GM13976 (cell line): ENCODE measurements at regions not wholly inside any gene's neighbourhood (a gene's known extent, or its start where the extent isn't known, plus 50 kb on each side); places are given as distances from the start of the nearest gene placed in this dataset.

ENCODE experiments used
- DNase-seq: peaks from one replicate; pipeline ENCODE4 v3.0.0; 2012; ENCODE audit warnings: low spot score
- in situ Hi-C: fragments of 300-500 bp; cut with MboI; formaldehyde crosslinking; loops from one replicate; pipeline ENCODE4 v1.12.0; 2022; ENCODE audit warnings: low sequenced_read_pairs, mixed read lengths, inconsistent platforms; ENCODE audit not compliant: unreplicated experiment
- TF ChIP-seq, protein P1 (sequence below): IDR thresholded peaks from 2 replicates; pipeline ENCODE4 v1.5.1; 2012; ENCODE audit warnings: borderline replicate concordance, mild to moderate bottlenecking; ENCODE audit not compliant: insufficient read depth; ENCODE audit errors: extremely low read depth, missing control alignments, control extremely low read depth

DNA sequence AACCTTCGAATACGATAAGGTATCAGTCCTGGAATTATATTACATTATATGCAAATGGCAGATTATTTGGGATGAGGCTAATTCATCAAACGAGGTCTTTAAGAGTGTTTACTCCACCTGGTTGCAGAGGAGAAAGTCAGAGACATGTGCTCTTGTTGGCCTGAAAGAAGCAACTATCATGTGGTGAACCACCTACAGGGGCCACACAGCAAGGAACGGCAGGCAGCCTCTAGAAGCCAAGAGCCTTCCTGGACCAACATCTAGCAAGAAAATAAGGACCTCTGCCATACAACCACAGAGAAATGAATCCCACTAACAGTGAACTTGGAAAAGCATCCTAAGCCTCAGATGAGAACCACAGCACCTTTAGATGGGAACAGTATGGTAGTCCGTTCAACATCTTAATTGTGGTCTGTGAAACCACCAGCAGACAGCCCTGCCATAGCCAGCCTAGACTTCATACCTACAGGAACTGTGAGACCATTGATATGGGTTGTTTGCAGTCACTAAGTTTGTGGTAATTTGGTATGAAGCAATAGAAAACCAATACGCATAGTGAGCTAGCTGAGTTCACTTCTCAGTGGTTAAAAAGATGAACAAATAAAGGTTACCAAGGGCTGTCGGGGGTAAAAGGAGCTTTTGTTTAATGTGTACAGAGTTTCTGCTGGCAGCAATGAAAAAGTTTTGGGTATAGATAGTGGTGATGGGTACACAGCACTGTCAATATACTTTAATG, 345.7 kb upstream of the RUNX1 start:
- no peak for DNase-seq
- TF ChIP-seq, protein P1, sequence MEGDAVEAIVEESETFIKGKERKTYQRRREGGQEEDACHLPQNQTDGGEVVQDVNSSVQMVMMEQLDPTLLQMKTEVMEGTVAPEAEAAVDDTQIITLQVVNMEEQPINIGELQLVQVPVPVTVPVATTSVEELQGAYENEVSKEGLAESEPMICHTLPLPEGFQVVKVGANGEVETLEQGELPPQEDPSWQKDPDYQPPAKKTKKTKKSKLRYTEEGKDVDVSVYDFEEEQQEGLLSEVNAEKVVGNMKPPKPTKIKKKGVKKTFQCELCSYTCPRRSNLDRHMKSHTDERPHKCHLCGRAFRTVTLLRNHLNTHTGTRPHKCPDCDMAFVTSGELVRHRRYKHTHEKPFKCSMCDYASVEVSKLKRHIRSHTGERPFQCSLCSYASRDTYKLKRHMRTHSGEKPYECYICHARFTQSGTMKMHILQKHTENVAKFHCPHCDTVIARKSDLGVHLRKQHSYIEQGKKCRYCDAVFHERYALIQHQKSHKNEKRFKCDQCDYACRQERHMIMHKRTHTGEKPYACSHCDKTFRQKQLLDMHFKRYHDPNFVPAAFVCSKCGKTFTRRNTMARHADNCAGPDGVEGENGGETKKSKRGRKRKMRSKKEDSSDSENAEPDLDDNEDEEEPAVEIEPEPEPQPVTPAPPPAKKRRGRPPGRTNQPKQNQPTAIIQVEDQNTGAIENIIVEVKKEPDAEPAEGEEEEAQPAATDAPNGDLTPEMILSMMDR, result no peak
- in situ Hi-C loops, result no loop called here

GRCh38 chr21:35394049-35394448, 344.9 kb upstream of the RUNX1 start:
- TF ChIP-seq, protein P1, result no peak
- DNase-seq, result no peak
- in situ Hi-C loops, result no loop called here

- TF ChIP-seq, protein P1, result no peak
- in situ Hi-C loops, result no loop called here
- DNase-seq, result no peak
Observed at GRCh38 chr21:35390013-35390776, 341.1 kb upstream of the RUNX1 start.

- in situ Hi-C loops, result no loop called here
- no peak for DNase-seq
- TF ChIP-seq, protein P1, result no peak
Observed at GRCh38 chr21:35386491-35387079, 337.5 kb upstream of the RUNX1 start.

DNA sequence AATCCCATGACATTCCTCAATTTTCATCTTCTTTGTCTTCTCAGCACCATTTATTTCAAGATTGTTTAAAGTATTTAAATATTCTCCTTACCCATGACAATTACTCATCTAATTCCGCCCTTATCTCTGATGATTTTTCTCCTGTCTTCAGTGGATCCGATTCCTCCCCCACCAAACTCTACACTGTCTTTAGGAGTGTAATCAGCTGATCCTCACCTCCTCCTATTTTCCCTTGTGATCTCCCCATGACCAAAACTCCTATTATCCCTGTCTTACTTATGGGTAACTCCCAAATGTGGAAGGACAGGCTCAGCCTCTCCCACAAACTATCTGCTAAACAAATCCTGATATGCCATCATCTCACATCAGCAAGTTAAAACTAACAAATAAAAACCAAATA, 335.3 kb upstream of the RUNX1 start:
- TF ChIP-seq, protein P1, result no peak
- in situ Hi-C loops, result no loop called here
- no peak for DNase-seq

DNA sequence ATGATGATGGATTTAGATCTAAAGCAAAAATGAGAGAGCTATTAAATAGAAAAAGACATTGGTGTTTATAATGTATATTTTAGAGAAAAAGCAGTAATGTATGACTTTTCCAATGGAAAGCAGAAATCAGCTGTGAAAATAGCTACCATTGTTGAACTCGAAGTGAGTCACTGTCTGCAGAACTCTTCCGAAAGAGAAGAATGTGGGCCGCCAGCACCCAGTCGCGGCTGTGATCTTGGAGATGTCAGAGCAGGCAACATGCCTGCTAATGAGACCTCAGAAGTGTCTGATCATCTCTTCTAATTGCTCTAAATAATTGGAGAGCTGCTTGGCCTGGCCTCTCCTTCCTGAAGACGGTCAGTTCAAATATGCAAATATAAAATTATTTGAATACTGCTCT, 333.6 kb upstream of the RUNX1 start:
- TF ChIP-seq, protein P1, result no peak
- in situ Hi-C loops, result no loop called here
- no peak for DNase-seq
